Renal cortex interstitium (tissue), 11 donors: ENCODE measurements at regions not wholly inside any gene's neighbourhood (a gene's known extent, or its start where the extent isn't known, plus 50 kb on each side); places are given as distances from the start of the nearest gene placed in this dataset.

ENCODE experiments used
- DNase-seq, 11 donors: peaks; one replicate each; pipeline ENCODE4 v3.0.0-alpha.2; 2013; ENCODE audit warnings: low read depth in 9 of 11, low spot score in 4 of 11; ENCODE audit errors: extremely low read depth in 1 of 11

- DNase-seq, result no peak
Measured at GRCh38 chr21:28633839-28634555, 358.7 kb downstream of the LTN1 start.

GRCh38 chr21:28632755-28633408 is 359.8 kb downstream of the LTN1 start:
- no peak for DNase-seq

DNA sequence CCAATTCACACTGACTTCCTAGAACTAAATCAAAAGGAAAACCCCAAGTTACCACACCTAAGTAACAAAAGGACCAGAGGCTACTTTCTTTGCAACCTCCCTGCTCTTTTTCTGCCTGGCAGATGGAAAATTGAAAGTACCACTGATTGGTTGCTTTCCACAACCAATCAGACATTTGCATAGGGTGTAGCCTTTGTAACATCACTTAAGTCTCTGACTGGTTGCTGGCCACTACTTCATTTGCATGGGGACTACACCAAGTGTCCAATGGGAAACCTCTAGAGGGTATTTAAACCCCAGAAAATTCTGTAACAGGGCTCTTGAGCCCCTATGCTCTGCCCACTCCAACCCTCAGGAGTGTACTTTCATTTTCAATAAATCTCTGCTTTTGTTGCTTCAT is 365.0 kb downstream of the LTN1 start:
- no peak for DNase-seq

DNA sequence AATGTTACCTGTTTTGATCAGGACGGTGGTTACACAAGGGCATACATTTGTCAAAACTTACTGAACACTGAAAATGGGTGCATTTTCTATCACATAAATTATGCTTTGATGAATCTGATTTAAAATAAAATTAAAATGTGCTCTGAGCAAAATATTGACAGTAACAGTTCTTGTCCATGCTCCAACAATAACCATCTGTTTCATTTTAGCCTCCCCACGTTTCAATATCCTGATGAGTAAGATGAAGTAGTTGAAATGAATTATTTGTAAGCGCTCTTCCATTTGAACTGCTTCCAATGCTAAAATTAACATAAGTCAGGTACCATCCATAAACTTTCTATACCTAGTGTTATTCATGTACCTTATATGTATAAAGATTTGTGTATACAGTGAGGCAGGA is 365.4 kb downstream of the LTN1 start:
- DNase-seq, result no peak

- no peak for DNase-seq
Measured at GRCh38 chr21:28624626-28625025, 368.1 kb downstream of the LTN1 start.

DNA sequence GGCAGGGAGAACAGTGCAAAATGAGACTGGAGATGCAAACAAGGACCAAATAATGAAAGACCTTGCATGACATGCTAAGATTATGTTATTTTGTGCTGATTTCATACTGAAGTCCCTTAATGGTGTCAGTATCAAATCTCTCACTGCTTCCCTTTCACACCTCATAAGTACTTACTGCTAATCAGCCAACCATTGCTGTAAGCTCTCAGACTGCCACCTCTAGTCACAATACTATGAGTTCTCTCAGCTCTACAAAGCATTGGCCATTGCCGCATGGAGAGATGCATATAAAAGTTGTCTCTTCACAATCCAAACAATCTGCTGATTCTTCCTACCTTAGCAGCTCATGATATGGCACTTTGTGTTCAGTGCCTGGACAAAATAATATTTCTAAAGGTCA is 375.4 kb downstream of the LTN1 start:
- no peak for DNase-seq

DNA sequence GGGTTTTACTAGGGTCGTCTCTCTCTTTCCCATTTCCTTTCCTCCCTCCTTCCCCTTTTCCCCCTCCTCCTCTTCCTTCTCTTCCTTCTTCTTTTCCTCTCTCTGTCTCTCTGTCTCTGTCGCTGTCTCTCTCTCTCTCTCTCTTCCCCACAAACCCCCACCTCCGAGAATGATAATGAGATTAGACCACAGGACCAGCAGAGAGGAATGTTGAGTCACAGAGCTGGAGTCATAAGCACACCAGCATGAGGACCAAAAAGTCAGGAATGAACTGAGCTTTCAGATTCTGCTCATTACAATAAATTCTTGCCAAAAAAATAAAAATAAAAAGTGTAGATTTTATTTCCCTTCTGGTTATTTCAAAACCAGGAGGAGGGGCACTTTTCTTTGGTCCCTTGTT is 377.4 kb downstream of the LTN1 start:
- DNase-seq, result no peak

DNA sequence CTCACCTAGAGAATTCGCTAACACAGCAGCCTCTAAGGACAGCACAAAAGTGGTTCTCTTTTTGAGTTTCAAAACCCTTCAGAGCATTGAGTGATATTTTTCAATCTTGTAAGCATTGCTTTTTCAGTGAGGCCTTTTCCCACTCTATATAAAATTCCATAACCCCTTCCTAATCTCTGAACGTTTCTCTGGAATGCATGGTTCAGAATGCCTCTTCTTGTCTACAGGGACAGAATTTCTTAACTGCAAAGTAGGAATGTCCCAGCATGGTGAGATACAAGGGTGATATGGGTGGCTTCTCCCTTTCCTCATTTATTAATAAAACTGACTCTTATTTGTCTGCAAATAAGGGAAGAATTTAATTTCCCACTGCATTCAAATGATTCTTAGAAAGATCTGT is 377.9 kb downstream of the LTN1 start:
- no peak for DNase-seq

DNA sequence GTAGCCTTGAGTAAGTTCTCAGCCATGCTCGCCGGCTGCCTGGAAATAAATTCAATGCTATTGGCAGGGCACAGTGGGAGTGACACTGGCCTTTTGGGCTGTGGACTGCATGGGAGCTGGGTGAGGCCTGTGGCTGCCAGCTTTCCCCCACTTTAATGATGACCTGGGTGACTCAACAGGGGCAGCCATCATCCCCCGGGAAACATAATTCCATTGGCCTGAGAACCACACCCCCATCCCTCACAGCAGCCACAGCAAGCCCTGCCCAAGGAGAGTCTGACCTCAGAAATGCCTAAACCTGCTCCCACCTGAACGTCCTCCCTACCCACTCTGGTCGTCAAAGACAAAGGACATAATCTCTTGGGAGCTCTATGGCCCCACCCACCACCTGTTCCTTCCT is 384.0 kb downstream of the LTN1 start:
- no peak for DNase-seq

DNA sequence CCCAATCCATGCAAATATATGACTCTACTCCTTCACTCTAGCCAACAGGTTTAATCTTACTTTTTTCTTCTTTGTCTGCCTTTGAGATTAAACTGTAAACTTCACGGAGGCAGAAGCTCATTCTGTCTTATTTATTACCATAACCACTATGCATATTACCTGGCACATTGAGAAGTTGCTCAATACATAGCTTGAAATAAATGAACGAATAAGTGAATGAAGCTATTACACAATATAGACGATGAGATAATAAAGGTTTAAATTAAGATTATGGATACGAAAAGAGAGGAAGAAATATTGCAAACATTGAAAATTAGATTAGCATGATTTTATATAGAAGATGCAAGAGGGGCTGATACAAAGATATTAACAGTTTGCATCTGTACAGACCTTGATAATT is 385.1 kb downstream of the LTN1 start:
- no peak for DNase-seq

GRCh38 chr21:28604946-28605537 is 387.6 kb downstream of the LTN1 start:
- no peak for DNase-seq

GRCh38 chr21:28602546-28602945 is 390.1 kb downstream of the LTN1 start:
- no peak for DNase-seq

DNA sequence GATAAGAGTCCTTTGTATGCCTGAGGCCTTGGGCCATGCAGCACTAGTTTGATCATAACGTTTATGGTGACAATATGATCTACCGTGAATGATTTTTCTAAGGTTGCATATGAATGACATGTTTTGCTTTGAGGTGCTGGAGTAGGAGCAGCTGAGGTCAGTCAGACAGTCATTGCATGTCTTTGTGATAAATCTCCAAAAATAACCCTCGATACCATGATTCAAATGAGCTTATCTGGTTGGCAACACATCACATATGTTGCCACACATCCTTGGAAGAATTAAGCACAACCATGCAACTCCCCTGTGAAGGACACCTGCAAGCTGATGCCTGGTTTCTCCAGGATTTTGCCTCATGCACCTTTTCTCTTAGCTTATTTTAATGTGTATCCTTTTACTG is 394.5 kb downstream of the LTN1 start:
- DNase-seq, result no peak

- DNase-seq, result peak in 8 of 11 donors; percentile 7 to 31 (median 20)
Measured at GRCh38 chr21:28592205-28592865, 400.3 kb downstream of the LTN1 start.

GRCh38 chr21:28590676-28591075 is 402.0 kb downstream of the LTN1 start:
- no peak for DNase-seq

DNA sequence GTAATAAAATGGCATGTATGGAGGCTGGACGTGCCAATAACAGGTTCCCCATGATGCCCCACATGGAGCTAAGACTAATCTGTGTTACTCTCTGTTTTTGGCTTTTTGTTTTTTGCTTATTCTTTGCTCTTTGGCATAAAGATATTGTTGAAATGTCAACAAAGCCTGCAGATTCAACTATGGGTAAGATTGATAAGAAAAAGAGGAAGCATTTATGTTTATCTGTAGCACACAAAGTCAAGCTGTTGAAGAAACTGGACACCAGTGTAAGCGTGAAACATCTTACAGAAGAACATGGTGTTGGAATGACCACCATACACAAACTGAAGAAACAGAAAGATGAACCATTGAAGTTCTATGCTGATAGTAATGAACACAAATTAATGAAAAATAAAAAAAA is 402.7 kb downstream of the LTN1 start:
- no peak for DNase-seq

GRCh38 chr21:28588997-28589396 is 403.7 kb downstream of the LTN1 start:
- DNase-seq, result no peak

DNA sequence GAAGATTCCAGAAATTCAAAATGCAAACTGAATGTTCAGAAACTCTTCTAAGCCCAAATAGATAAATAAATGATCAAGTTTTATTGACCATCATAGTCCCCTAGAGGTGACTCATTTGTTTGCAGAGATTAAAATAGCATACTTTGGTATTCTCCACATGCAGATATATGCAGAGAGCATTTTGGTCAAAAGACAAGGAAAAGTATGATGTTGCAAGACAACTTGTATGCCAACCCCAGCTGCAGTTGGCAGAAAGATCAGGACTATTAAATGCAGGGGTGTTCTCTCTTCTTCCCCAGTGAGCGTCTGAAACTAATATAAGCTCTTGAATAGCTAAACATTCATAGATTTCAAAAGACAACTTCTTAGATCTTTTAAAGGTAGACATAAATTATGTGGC is 404.9 kb downstream of the LTN1 start:
- no peak for DNase-seq

- no peak for DNase-seq
Measured at GRCh38 chr21:28581976-28582375, 410.7 kb downstream of the LTN1 start.

DNA sequence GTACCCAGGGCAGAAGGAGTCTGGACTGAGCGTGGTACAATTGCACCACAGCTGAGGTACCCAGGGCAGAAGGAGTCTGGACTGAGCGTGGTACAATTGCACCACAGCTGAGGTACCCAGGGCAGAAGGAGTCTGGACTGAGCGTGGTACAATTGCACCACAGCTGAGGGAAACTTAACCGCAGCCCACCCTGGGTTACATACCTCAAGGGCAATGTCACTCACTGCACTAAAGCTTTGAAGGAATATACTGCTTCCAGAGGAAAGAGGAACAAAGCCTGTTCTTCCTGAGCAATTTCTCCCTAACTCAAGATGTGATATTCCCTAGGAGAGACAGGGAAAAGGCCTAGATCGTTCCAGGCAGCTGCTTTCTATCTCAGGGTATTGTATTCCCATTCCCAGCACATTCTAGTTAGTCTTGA is 411.4 kb downstream of the LTN1 start:
- peak in 1 of 11 donors; percentile 3 for DNase-seq
